AG10803 (cell line): ENCODE measurements at regions not wholly inside any gene's neighbourhood (a gene's known extent, or its start where the extent isn't known, plus 50 kb on each side); places are given as distances from the start of the nearest gene placed in this dataset.

Experiments
- DNase-seq: peaks from one replicate; pipeline ENCODE4 v3.0.0; 2010; ENCODE audit warnings: low read depth
- H3K4me3 ChIP-seq: 2 replicates; pipeline ENCODE4 v1.5.1; 2011; ENCODE audit warnings: mild to moderate bottlenecking, low read length, control low read depth
- CTCF ChIP-seq: conservative IDR thresholded peaks from 2 replicates; pipeline ENCODE4 v1.5.1; 2011; ENCODE audit warnings: mild to moderate bottlenecking, low read length, control low read depth, inconsistent platforms

GRCh38 chr12:92336641-92337040 lies 191.0 kb upstream of the BTG1 start:
- peak; percentile 4 for DNase-seq
- TF ChIP-seq CTCF, result no peak
- no peak overlapping the region for H3K4me3 ChIP-seq

GRCh38 chr12:92335831-92336230 lies 190.2 kb upstream of the BTG1 start:
- H3K4me3 ChIP-seq, result no peak overlapping the region
- no peak for DNase-seq
- TF ChIP-seq CTCF, result no peak

- H3K4me3 ChIP-seq, result no peak overlapping the region
- DNase-seq, result no peak
- TF ChIP-seq CTCF, result no peak
These were observed 188.9 kb upstream of the BTG1 start for GRCh38 chr12:92334552-92334951.

GRCh38 chr12:92332552-92332951 lies 186.9 kb upstream of the BTG1 start:
- H3K4me3 ChIP-seq, result no peak overlapping the region
- no peak for TF ChIP-seq CTCF
- no peak for DNase-seq

- H3K4me3 ChIP-seq, result no peak overlapping the region
- TF ChIP-seq CTCF, result no peak
- DNase-seq, result no peak
These were observed 185.7 kb upstream of the BTG1 start for GRCh38 chr12:92331383-92331782.

DNA sequence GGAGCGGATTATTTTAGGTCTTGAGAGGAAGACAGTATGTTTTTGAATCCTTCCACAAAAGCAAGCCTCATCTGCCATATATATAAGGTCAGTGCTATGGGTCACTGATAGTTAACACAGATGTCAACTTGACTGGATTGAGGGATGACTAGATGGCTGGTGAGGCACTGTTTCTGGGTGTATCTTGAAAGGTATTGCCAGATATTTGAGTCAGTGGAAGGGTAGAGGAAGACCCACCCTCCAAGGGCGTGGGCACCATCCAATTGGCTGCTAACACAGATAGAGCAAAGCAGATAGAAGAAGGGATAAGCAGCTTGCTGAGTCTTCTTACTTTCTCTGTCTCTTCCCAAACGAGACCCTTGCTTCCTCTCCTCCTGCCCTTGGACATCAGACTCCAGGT lies 185.0 kb upstream of the BTG1 start:
- no peak for TF ChIP-seq CTCF
- DNase-seq, result no peak
- no peak overlapping the region for H3K4me3 ChIP-seq

DNA sequence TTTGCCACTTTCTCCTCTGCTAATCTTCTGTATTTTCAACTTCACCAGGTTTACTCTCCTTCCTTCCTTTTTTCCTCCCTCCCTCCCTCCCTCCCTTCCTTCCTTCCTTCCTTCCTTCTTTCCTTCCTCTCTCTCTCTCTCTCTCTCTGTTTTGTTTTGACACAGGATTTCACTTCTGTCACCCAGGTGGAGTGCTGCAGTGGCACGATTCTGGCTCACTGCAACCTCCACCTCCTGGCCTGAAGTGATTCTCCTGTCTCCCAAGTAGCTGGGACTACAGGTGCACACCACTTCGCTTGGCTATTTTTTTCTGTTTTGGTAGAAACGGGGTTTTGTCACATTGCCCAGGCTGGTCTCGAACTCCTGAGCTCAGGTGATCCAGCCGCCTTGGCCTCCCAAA lies 181.2 kb upstream of the BTG1 start:
- no peak for TF ChIP-seq CTCF
- H3K4me3 ChIP-seq, result no peak overlapping the region
- DNase-seq, result no peak
